Neural cell (in vitro differentiated cells): ENCODE measurements at regions not wholly inside any gene's neighbourhood (a gene's known extent, or its start where the extent isn't known, plus 50 kb on each side); places are given as distances from the start of the nearest gene placed in this dataset.

ENCODE experiments used
- H2AFZ ChIP-seq: fragments of 200-600, 300-800 bp; sonication (generic), shearing (Covaris generic); 2 replicates; pipeline ENCODE4 v1.6.0; 2014; ENCODE audit warnings: low read depth, mild to moderate bottlenecking, antibody characterized with exemption, low read length, moderate library complexity
- H3F3A ChIP-seq: fragments of 200-600 bp; shearing (Covaris generic); 2 replicates; pipeline ENCODE4 v1.6.1; 2016; ENCODE audit warnings: mild to moderate bottlenecking, moderate library complexity, mixed read lengths, antibody characterized with exemption, low read length; ENCODE audit not compliant: insufficient read depth, poor library complexity, severe bottlenecking
- H3K27ac ChIP-seq: fragments of 200-600, 300-800 bp; sonication (generic), shearing (Covaris generic); 2 replicates; pipeline ENCODE4 v1.5.1; 2014; ENCODE audit warnings: mild to moderate bottlenecking, low read length, moderate library complexity
- H3K27me3 ChIP-seq: fragments of 300-800, 200-600 bp; sonication (generic), shearing (Covaris generic); 2 replicates; pipeline ENCODE4 v1.6.0; 2014; ENCODE audit warnings: mild to moderate bottlenecking, low read depth, low read length, moderate library complexity; ENCODE audit not compliant: insufficient read depth
- H3K36me3 ChIP-seq: fragments of 300-800, 200-600 bp; sonication (generic), shearing (Covaris generic); 2 replicates; pipeline ENCODE4 v1.5.1; 2014; ENCODE audit warnings: mild to moderate bottlenecking, antibody characterized with exemption, low read length, moderate library complexity; ENCODE audit not compliant: insufficient read depth
- H3K4me2 ChIP-seq: fragments of 300-800, 200-600 bp; sonication (generic), shearing (Covaris generic); 2 replicates; pipeline ENCODE4 v1.6.0; 2014; ENCODE audit warnings: mild to moderate bottlenecking, low read length
- H3K4me3 ChIP-seq: fragments of 300-800, 200-600 bp; sonication (generic), shearing (Covaris generic); 2 replicates; pipeline ENCODE4 v1.5.1; 2014; ENCODE audit warnings: mild to moderate bottlenecking, low read length, moderate library complexity
- H3K79me2 ChIP-seq: fragments of 200-600 bp; shearing (Covaris generic); replicated peaks from 2 replicates; pipeline ENCODE4 v1.6.0; 2014; ENCODE audit warnings: mild to moderate bottlenecking, low read length, moderate library complexity; ENCODE audit not compliant: insufficient read depth
- H3K9ac ChIP-seq: fragments of 300-800, 200-600 bp; sonication (generic), shearing (Covaris generic); 2 replicates; pipeline ENCODE4 v1.6.1; 2016; ENCODE audit warnings: mild to moderate bottlenecking, low read length, mixed read lengths
- H3K9me2 ChIP-seq: fragments of 200-600 bp; shearing (Covaris generic); 2 replicates; pipeline ENCODE4 v1.6.1; 2016; ENCODE audit warnings: mild to moderate bottlenecking, low read length, mixed read lengths; ENCODE audit not compliant: insufficient read depth
- H3K9me3 ChIP-seq: fragments of 200-600, 300-800 bp; sonication (generic), shearing (Covaris generic); 2 replicates; pipeline ENCODE4 v1.6.1; 2016; ENCODE audit warnings: mild to moderate bottlenecking, mixed run types, low read length, moderate library complexity, mixed read lengths
- H4K20me1 ChIP-seq: fragments of 200-600 bp; shearing (Covaris generic); 2 replicates; pipeline ENCODE4 v1.6.1; 2016; ENCODE audit warnings: mild to moderate bottlenecking, mixed run types; ENCODE audit not compliant: insufficient read depth
- EP300 ChIP-seq: fragments of 450-650 bp; conservative IDR thresholded peaks from 2 replicates; pipeline ENCODE4 v1.6.1; 2014; ENCODE audit warnings: antibody characterized with exemption, mild to moderate bottlenecking, moderate library complexity; ENCODE audit not compliant: poor library complexity, severe bottlenecking
- EZH2 ChIP-seq: fragments of 200-600, 300-800 bp; shearing (Covaris generic), sonication (generic); IDR thresholded peaks from 2 replicates; pipeline ENCODE4 v1.6.1; 2014; ENCODE audit warnings: antibody characterized with exemption, low read length, borderline replicate concordance, mild to moderate bottlenecking; ENCODE audit not compliant: insufficient read depth, poor library complexity, severe bottlenecking
- MXI1 ChIP-seq: fragments of 450-650 bp; conservative IDR thresholded peaks from 2 replicates; pipeline ENCODE4 v1.6.1; 2014; ENCODE audit warnings: antibody characterized with exemption, mild to moderate bottlenecking; ENCODE audit not compliant: poor library complexity, severe bottlenecking
- POLR2AphosphoS5 ChIP-seq: IDR thresholded peaks from 2 replicates; pipeline ENCODE4 v1.6.1; 2012
- RAD21 ChIP-seq: fragments of 450-650 bp; conservative IDR thresholded peaks from 2 replicates; pipeline ENCODE4 v1.6.1; 2014; ENCODE audit warnings: antibody characterized with exemption, mild to moderate bottlenecking, moderate library complexity
- SMC3 ChIP-seq: fragments of 450-650 bp; conservative IDR thresholded peaks from 2 replicates; pipeline ENCODE4 v1.6.1; 2014; ENCODE audit warnings: antibody characterized with exemption, mild to moderate bottlenecking, moderate library complexity; ENCODE audit not compliant: poor library complexity
- TAF1 ChIP-seq: IDR thresholded peaks from 2 replicates; pipeline ENCODE4 v1.6.1; 2012; ENCODE audit warnings: low read depth
- TF ChIP-seq, protein P1 (sequence below): IDR thresholded peaks from 2 replicates; pipeline ENCODE4 v1.6.1; 2012; ENCODE audit warnings: borderline replicate concordance
- TF ChIP-seq, protein P2 (sequence below): fragments of 450-650 bp; IDR thresholded peaks from 2 replicates; pipeline ENCODE4 v1.5.1; 2014; ENCODE audit warnings: antibody characterized with exemption, mild to moderate bottlenecking, moderate library complexity; ENCODE audit not compliant: poor library complexity, severe bottlenecking

GRCh38 chr18:29226213-29226612 is 1049.3 kb upstream of the CDH2 start:
- H3K9ac ChIP-seq, result no peak overlapping the region
- no peak overlapping the region for H3K4me3 ChIP-seq
- no peaks in the 10 kb centered on the region for H3K9me2 ChIP-seq
- TF ChIP-seq, protein P1, sequence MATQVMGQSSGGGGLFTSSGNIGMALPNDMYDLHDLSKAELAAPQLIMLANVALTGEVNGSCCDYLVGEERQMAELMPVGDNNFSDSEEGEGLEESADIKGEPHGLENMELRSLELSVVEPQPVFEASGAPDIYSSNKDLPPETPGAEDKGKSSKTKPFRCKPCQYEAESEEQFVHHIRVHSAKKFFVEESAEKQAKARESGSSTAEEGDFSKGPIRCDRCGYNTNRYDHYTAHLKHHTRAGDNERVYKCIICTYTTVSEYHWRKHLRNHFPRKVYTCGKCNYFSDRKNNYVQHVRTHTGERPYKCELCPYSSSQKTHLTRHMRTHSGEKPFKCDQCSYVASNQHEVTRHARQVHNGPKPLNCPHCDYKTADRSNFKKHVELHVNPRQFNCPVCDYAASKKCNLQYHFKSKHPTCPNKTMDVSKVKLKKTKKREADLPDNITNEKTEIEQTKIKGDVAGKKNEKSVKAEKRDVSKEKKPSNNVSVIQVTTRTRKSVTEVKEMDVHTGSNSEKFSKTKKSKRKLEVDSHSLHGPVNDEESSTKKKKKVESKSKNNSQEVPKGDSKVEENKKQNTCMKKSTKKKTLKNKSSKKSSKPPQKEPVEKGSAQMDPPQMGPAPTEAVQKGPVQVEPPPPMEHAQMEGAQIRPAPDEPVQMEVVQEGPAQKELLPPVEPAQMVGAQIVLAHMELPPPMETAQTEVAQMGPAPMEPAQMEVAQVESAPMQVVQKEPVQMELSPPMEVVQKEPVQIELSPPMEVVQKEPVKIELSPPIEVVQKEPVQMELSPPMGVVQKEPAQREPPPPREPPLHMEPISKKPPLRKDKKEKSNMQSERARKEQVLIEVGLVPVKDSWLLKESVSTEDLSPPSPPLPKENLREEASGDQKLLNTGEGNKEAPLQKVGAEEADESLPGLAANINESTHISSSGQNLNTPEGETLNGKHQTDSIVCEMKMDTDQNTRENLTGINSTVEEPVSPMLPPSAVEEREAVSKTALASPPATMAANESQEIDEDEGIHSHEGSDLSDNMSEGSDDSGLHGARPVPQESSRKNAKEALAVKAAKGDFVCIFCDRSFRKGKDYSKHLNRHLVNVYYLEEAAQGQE, result no peak
- TF ChIP-seq RAD21, result no peak
- TF ChIP-seq POLR2AphosphoS5, result no peak
- no peak for TF ChIP-seq EP300
- TF ChIP-seq TAF1, result no peak
- TF ChIP-seq, protein P2, sequence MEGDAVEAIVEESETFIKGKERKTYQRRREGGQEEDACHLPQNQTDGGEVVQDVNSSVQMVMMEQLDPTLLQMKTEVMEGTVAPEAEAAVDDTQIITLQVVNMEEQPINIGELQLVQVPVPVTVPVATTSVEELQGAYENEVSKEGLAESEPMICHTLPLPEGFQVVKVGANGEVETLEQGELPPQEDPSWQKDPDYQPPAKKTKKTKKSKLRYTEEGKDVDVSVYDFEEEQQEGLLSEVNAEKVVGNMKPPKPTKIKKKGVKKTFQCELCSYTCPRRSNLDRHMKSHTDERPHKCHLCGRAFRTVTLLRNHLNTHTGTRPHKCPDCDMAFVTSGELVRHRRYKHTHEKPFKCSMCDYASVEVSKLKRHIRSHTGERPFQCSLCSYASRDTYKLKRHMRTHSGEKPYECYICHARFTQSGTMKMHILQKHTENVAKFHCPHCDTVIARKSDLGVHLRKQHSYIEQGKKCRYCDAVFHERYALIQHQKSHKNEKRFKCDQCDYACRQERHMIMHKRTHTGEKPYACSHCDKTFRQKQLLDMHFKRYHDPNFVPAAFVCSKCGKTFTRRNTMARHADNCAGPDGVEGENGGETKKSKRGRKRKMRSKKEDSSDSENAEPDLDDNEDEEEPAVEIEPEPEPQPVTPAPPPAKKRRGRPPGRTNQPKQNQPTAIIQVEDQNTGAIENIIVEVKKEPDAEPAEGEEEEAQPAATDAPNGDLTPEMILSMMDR, result no peak
- no peak for TF ChIP-seq SMC3
- TF ChIP-seq EZH2, result no peak
- TF ChIP-seq MXI1, result no peak
- H3K27me3 ChIP-seq, result no peaks in the 10 kb centered on the region
- H2AFZ ChIP-seq, result no peak overlapping the region
- no peaks in the 10 kb centered on the region for H3K36me3 ChIP-seq
- H3K9me3 ChIP-seq, result no peaks in the 10 kb centered on the region
- H4K20me1 ChIP-seq, result no peaks in the 10 kb centered on the region
- H3K79me2 ChIP-seq, result no peaks in the 10 kb centered on the region
- no peaks in the 10 kb centered on the region for H3F3A ChIP-seq
- H3K27ac ChIP-seq, result no peak overlapping the region
- no peak overlapping the region for H3K4me2 ChIP-seq

DNA sequence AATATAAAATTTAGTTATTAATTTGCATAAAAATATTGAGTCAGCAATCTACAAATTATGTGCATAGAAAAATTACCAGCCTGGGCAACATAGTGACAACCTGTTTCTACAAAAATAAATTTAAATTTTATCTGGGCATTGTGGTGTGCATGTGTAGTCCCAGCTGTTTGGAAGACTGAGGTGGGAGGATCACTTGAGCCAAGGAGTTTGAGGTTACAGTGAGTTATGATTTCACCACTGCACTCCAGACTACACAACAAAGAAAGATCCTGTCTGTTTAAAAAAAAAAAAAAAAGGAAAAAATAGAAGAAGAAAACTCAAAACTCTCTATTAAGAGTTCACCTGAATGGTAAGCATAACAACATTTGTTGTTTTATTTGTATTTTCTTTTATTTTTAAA is 1048.4 kb upstream of the CDH2 start:
- Histone ChIP-seq H3K9me2 (no peaks in the 10 kb centered on the region), H3K27me3 (no peaks in the 10 kb centered on the region), H3K27ac (no peak overlapping the region), H4K20me1 (no peaks in the 10 kb centered on the region), H3K4me3 (no peak overlapping the region), H3K36me3 (no peaks in the 10 kb centered on the region), H3K9ac (no peak overlapping the region), H3K79me2 (no peaks in the 10 kb centered on the region), H3F3A (no peaks in the 10 kb centered on the region), H2AFZ (no peak overlapping the region), H3K9me3 (no peaks in the 10 kb centered on the region), H3K4me2 (no peak overlapping the region)
- TF ChIP-seq, protein P2, result no peak
